ENCODE measurements at regions not wholly inside any gene's neighbourhood (a gene's known extent, or its start where the extent isn't known, plus 50 kb on each side); places are given as distances from the start of the nearest gene placed in this dataset.

DNA sequence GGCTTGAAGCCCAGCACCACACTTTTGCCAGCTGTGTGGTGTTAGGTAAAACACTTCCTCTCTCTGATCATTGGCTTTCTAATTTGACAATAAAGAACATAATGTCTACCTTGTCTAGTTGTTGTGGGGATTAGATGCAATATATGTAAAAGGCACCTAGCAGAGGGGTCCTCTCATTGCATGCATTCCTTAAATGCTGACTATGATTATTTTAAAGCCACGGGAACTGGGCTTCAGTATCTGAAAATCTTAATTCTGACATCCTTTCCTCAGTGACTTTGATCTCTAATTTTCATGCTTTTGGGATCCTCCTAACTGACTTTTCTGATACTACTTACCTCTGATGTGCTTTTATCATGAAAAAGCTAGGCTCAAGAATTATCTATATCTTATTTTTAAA is 596.3 kb downstream of the TAFA4 start:
- no peak for ATAC-seq (replicated peaks in 6 of 8)
- Histone ChIP-seq H3K4me1 (replicated peaks in 1 of 2) (peaks cover 0 to 3% of the 10 kb centered on the region in 2 donors), H3K27ac (no peak overlapping the region), H3K4me3 (no peak overlapping the region)
- in situ Hi-C loops (cut with MboI; ENCODE audit: low pct_unique_long_range_greater_than_20kb in 2 of 9, low sequenced_read_pairs in 9 of 9, unreplicated experiment in 9 of 9) = no loop called here
- 0 to 89% (median 67%) methylated on average over 1 of the region's 1 CpG; no CpG with 5 or more reads in 3 of the 10 experiments for WGBS, 10 experiments

- in situ Hi-C loops (cut with MboI; ENCODE audit: low pct_unique_long_range_greater_than_20kb in 2 of 9, low sequenced_read_pairs in 9 of 9, unreplicated experiment in 9 of 9) = no loop called here
- H3K4me3 ChIP-seq = no peak overlapping the region
- no peak overlapping the region for H3K27ac ChIP-seq
- WGBS, 10 experiments = 0 to 75% (median 55%) methylated on average over 1 to 4 of the region's 4 CpGs; no CpG with 5 or more reads in 1 of the 10 experiments
- peaks cover 0 to 3% of the 10 kb centered on the region in 2 donors for H3K4me1 ChIP-seq (replicated peaks in 1 of 2)
- ATAC-seq (replicated peaks in 6 of 8) = peak in 6 of 8 experiments; percentile 53 to 87 (median 72)
These were observed 597.9 kb downstream of the TAFA4 start for GRCh38 chr3:68334367-68334986.

DNA sequence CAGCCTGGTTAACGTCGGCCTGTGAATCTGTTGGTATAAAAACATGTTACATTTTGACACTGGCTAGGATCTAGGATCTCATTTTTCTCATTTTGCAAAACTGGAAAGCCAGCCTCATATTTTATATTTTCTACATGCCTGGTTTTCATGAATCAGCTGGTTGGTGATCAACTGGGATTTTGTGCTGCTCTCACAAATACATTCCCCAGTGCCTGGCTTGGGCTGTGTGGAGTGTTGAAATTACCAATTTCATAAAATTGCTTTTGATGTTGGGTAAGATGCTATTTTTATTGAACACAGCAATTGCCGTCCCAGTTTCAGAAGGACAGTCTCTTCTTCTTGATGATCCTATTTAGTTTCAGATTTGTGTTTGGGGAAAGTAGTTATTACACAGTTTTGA is 604.3 kb downstream of the TAFA4 start:
- ATAC-seq (replicated peaks in 6 of 8) = no peak
- no peak overlapping the region for H3K27ac ChIP-seq
- H3K4me3 ChIP-seq = no peak overlapping the region
- in situ Hi-C loops (cut with MboI; ENCODE audit: low pct_unique_long_range_greater_than_20kb in 2 of 9, low sequenced_read_pairs in 9 of 9, unreplicated experiment in 9 of 9) = no loop called here
- 0 to 96% (median 80%) methylated on average over 1 to 3 of the region's 3 CpGs; no CpG with 5 or more reads in 1 of the 10 experiments for WGBS, 10 experiments
- H3K4me1 ChIP-seq (replicated peaks in 1 of 2) = no peaks in the 10 kb centered on the region

GRCh38 chr3:68315964-68316363 is 616.4 kb downstream of the TAFA4 start:
- in situ Hi-C loops (cut with MboI; ENCODE audit: low pct_unique_long_range_greater_than_20kb in 2 of 9, low sequenced_read_pairs in 9 of 9, unreplicated experiment in 9 of 9) = no loop called here
- Histone ChIP-seq H3K4me3 (no peak overlapping the region), H3K27ac (no peak overlapping the region), H3K4me1 (replicated peaks in 1 of 2) (no peaks in the 10 kb centered on the region)
- WGBS, 10 experiments = 0 to 83% (median 50%) methylated on average over 1 of the region's 1 CpG; no CpG with 5 or more reads in 3 of the 10 experiments
- peak in 4 of 8 experiments; percentile 25 to 91 (median 48) for ATAC-seq (replicated peaks in 6 of 8)

DNA sequence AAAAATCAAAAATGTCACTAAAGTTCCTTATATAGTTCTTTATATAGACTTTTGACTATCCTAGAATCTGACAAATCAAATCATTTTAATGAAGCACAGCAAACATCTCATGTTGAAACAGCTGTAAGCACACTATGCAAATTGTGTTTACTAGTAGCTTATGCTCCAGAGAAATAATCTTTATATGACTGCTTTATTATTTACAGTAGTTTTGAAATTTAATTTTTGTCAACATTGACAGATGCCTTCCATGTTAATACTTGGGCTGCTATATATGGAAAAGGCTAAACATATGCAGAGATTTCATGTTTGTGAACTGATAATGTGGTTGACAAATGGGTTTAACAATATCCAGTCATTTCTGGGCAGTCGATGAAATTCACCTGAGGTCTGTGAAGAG is 616.8 kb downstream of the TAFA4 start:
- peak in 1 of 8 experiments; percentile 83 for ATAC-seq (replicated peaks in 6 of 8)
- in situ Hi-C loops (cut with MboI; ENCODE audit: low pct_unique_long_range_greater_than_20kb in 2 of 9, low sequenced_read_pairs in 9 of 9, unreplicated experiment in 9 of 9) = no loop called here
- Histone ChIP-seq H3K4me1 (replicated peaks in 1 of 2) (no peaks in the 10 kb centered on the region), H3K27ac (no peak overlapping the region), H3K4me3 (no peak overlapping the region)
- WGBS, 10 experiments = 0 to 100% (median 50%) methylated on average over 1 of the region's 1 CpG; no CpG with 5 or more reads in 3 of the 10 experiments

GRCh38 chr3:68306571-68306970 is 625.8 kb downstream of the TAFA4 start:
- peak in 2 of 8 experiments; percentile 39 to 59 for ATAC-seq (replicated peaks in 6 of 8)
- in situ Hi-C loops (cut with MboI; ENCODE audit: low pct_unique_long_range_greater_than_20kb in 2 of 9, low sequenced_read_pairs in 9 of 9, unreplicated experiment in 9 of 9) = no loop called here
- Histone ChIP-seq H3K27ac (no peak overlapping the region), H3K4me1 (replicated peaks in 1 of 2) (no peaks in the 10 kb centered on the region), H3K4me3 (no peak overlapping the region)
- 6 to 81% (median 71%) methylated on average over 2 of the region's 2 CpGs; no CpG with 5 or more reads in 5 of the 10 experiments for WGBS, 10 experiments

DNA sequence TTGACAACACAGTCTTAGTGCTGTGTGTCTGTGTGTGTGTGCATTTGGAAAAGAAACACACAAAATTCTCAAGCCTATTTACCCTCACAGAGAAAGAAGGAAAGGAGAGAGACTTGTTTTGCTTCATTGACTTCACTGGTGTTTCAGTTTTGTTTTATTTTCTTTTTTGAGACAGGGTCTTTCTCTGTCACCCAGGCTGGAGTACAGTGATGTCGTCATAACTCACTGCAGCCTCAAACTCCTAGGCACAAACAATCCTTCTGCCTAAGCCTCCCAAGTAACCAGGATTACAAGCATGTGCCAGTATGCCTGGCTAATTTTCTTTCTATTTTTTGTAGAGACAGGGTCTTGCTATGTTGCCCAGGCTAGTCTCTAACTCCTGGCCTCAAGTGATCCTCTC is 636.9 kb downstream of the TAFA4 start:
- ATAC-seq (replicated peaks in 6 of 8) = no peak
- Histone ChIP-seq H3K4me3 (no peak overlapping the region), H3K27ac (no peak overlapping the region), H3K4me1 (replicated peaks in 1 of 2) (peaks cover 5 to 9% of the 10 kb centered on the region in 2 donors)
- in situ Hi-C loops (cut with MboI; ENCODE audit: low pct_unique_long_range_greater_than_20kb in 2 of 9, low sequenced_read_pairs in 9 of 9, unreplicated experiment in 9 of 9) = no loop called here
- WGBS, 10 experiments = 0 to 100% (median 78%) methylated on average over 1 of the region's 1 CpG; no CpG with 5 or more reads in 3 of the 10 experiments

GRCh38 chr3:68290333-68290732 is 635.9 kb upstream of the SUCLG2 start:
- ATAC-seq (replicated peaks in 6 of 8) = no peak
- H3K4me3 ChIP-seq = no peak overlapping the region
- H3K27ac ChIP-seq = no peak overlapping the region
- peaks cover 9 to 18% of the 10 kb centered on the region in 2 donors for H3K4me1 ChIP-seq (replicated peaks in 1 of 2)
- in situ Hi-C loops (cut with MboI; ENCODE audit: low pct_unique_long_range_greater_than_20kb in 2 of 9, low sequenced_read_pairs in 9 of 9, unreplicated experiment in 9 of 9) = no loop called here

DNA sequence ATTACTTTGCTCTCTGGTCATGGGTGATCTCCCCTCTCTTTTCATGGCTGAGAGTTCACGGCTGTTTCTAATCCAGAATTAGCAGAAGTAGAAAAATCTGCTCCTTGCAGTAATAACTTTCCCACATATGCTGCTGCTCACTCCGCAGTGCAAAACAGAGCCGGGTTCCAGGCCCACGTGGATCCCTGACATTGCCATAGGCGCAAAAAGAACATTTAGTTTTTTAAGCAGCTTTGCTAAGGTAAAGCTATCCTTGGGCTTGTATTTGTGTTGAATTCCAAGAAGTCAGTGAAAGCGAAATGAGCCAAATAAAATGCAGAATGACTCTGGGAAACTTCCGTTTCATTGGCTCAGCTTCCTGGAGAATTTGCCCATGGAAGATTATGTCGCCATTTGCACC is 633.7 kb upstream of the SUCLG2 start:
- no peak for ATAC-seq (replicated peaks in 6 of 8)
- Histone ChIP-seq H3K4me1 (replicated peaks in 1 of 2) (peaks cover 6 to 16% of the 10 kb centered on the region in 2 donors), H3K27ac (no peak overlapping the region), H3K4me3 (no peak overlapping the region)
- WGBS, 10 experiments = 9 to 100% (median 85%) methylated on average over 1 to 8 of the region's 8 CpGs
- in situ Hi-C loops (cut with MboI; ENCODE audit: low pct_unique_long_range_greater_than_20kb in 2 of 9, low sequenced_read_pairs in 9 of 9, unreplicated experiment in 9 of 9) = no loop called here

DNA sequence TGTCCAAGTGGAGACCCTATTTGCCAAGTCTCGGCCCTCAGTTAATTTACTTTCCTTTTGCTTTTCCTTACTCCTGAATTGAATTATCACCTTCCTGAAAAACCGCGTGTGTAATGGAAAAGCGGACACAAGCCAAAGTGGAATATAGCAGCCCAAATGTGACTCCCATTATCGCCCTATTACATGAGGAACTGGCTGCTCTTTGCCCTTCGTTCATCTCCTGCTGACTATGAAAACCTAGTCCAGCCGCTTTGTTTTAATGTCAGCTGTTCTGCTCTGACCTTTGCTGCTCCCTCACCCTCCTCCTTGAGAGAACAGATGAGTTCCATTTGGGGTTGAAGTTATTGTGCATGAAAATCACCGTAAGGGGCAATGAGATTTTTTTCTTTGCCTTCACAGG is 632.7 kb upstream of the SUCLG2 start:
- no peak for ATAC-seq (replicated peaks in 6 of 8)
- H3K4me1 ChIP-seq (replicated peaks in 1 of 2) = peaks cover 4 to 13% of the 10 kb centered on the region in 2 donors
- H3K27ac ChIP-seq = no peak overlapping the region
- WGBS, 10 experiments = 0 to 82% (median 62%) methylated on average over 2 to 8 of the region's 8 CpGs; no CpG with 5 or more reads in 1 of the 10 experiments
- H3K4me3 ChIP-seq = no peak overlapping the region
- in situ Hi-C loops (cut with MboI; ENCODE audit: low pct_unique_long_range_greater_than_20kb in 2 of 9, low sequenced_read_pairs in 9 of 9, unreplicated experiment in 9 of 9) = no loop called here

DNA sequence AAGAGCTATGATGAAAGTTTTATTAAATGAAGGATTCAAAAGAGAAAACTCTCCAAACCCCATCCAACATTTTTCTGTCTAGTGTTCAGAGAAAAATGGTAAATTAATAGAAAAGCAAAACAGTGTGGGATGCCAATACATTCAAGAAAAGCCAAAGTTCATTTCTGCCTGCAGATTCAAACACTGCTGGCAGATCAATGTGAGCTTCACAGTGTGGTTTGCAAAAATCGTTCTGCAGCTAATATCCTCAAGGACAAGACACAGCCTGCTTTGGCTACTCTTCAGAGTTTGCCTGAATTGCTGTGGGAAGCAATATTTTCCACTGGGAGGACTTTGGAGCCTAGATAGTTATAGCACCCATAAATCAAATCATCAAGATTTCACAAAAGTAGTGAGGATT is 619.9 kb upstream of the SUCLG2 start:
- Histone ChIP-seq H3K27ac (no peak overlapping the region), H3K4me3 (no peak overlapping the region), H3K4me1 (replicated peaks in 1 of 2) (peaks cover 6 to 12% of the 10 kb centered on the region in 2 donors)
- 0 to 100% (median 0%) methylated on average over 1 of the region's 1 CpG; no CpG with 5 or more reads in 2 of the 10 experiments for WGBS, 10 experiments
- in situ Hi-C loops (cut with MboI; ENCODE audit: low pct_unique_long_range_greater_than_20kb in 2 of 9, low sequenced_read_pairs in 9 of 9, unreplicated experiment in 9 of 9) = no loop called here
- ATAC-seq (replicated peaks in 6 of 8) = no peak

DNA sequence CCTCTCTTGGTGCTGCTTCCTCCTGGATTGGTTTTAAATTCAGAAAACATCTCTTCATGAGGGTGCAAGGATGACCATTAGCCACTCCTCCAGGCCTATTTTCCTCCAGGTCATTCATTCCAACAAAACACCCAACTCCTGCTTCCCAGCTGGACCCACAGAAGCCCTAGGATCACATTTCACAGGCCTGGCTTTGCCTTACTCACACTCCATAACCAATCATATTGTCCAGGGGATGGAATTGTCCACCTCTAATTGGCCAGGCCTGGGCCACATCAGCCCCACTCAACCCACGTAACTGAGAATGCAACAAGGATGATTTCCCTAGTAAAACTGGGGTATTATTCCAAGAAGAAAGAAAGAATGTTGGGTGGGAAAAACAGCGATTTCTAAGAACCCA is 616.7 kb upstream of the SUCLG2 start:
- no peak overlapping the region for H3K4me3 ChIP-seq
- in situ Hi-C loops (cut with MboI; ENCODE audit: low pct_unique_long_range_greater_than_20kb in 2 of 9, low sequenced_read_pairs in 9 of 9, unreplicated experiment in 9 of 9) = no loop called here
- WGBS, 10 experiments = 0 to 100% (median 56%) methylated on average over 1 to 2 of the region's 2 CpGs; no CpG with 5 or more reads in 2 of the 10 experiments
- H3K27ac ChIP-seq = no peak overlapping the region
- peaks cover 6 to 12% of the 10 kb centered on the region in 2 donors for H3K4me1 ChIP-seq (replicated peaks in 1 of 2)
- ATAC-seq (replicated peaks in 6 of 8) = peak in 1 of 8 experiments; percentile 33

- WGBS, 10 experiments = 4 to 78% (median 50%) methylated on average over 2 to 3 of the region's 3 CpGs; no CpG with 5 or more reads in 3 of the 10 experiments
- ATAC-seq (replicated peaks in 6 of 8) = peak in 2 of 8 experiments; percentile 37 to 43
- in situ Hi-C loops (cut with MboI; ENCODE audit: low pct_unique_long_range_greater_than_20kb in 2 of 9, low sequenced_read_pairs in 9 of 9, unreplicated experiment in 9 of 9) = no loop called here
- Histone ChIP-seq H3K27ac (no peak overlapping the region), H3K4me1 (replicated peaks in 1 of 2) (no peaks in the 10 kb centered on the region), H3K4me3 (no peak overlapping the region)
These were observed 602.3 kb upstream of the SUCLG2 start for GRCh38 chr3:68256635-68257223.

DNA sequence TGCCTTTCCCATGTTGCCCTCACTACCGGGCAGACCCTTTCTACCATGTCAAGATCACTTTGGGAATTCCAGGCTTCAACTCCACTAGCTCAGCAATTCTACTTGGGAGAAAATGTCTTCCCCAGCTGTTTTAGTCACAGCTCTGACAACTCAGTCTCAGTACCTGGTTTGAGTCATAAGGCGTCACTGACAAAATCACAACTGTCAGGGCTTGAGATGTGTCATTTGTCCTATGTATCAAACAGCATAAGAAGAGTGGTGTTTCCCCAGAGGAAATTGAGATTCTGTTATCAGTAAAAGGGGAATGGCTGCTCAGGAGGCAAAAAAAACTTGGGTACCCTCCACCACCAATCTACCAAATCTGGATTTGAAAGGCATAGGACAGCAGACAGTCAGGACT is 594.9 kb upstream of the SUCLG2 start:
- in situ Hi-C loops (cut with MboI; ENCODE audit: low pct_unique_long_range_greater_than_20kb in 2 of 9, low sequenced_read_pairs in 9 of 9, unreplicated experiment in 9 of 9) = no loop called here

More for the DNA sequence above, 594.9 kb upstream of the SUCLG2 start:
- Histone ChIP-seq H3K4me3 (no peak overlapping the region), H3K27ac (no peak overlapping the region), H3K4me1 (replicated peaks in 1 of 2) (no peaks in the 10 kb centered on the region)
- WGBS, 10 experiments = 0 to 100% (median 92%) methylated on average over 1 to 2 of the region's 2 CpGs; no CpG with 5 or more reads in 3 of the 10 experiments
- no peak for ATAC-seq (replicated peaks in 6 of 8)

Data from motor neuron (in vitro differentiated cells).